NT2/D1 (cell line): ENCODE measurements at regions not wholly inside any gene's neighbourhood (a gene's known extent, or its start where the extent isn't known, plus 50 kb on each side); places are given as distances from the start of the nearest gene placed in this dataset.

Source experiments
- YY1 ChIP-seq: IDR thresholded peaks from 2 replicates; pipeline ENCODE4 v1.6.1; 2011; ENCODE audit not compliant: insufficient read length, insufficient read depth
- ZNF274 ChIP-seq: IDR thresholded peaks from 2 replicates; pipeline ENCODE4 v1.6.1; 2011; ENCODE audit warnings: mild to moderate bottlenecking, low read depth, low read length

GRCh38 chr6:4644996-4645395 lies 131.2 kb upstream of the CDYL start:
- no peak for TF ChIP-seq ZNF274
- no peak for TF ChIP-seq YY1
